GM21390 (cell line): ENCODE measurements at regions not wholly inside any gene's neighbourhood (a gene's known extent, or its start where the extent isn't known, plus 50 kb on each side); places are given as distances from the start of the nearest gene placed in this dataset.

Experiments used
- ATAC-seq: cut with Tn5 transposase; IDR thresholded peaks from one replicate; pipeline ENCODE4 v1.9.1; 2021; ENCODE audit not compliant: unreplicated experiment

DNA sequence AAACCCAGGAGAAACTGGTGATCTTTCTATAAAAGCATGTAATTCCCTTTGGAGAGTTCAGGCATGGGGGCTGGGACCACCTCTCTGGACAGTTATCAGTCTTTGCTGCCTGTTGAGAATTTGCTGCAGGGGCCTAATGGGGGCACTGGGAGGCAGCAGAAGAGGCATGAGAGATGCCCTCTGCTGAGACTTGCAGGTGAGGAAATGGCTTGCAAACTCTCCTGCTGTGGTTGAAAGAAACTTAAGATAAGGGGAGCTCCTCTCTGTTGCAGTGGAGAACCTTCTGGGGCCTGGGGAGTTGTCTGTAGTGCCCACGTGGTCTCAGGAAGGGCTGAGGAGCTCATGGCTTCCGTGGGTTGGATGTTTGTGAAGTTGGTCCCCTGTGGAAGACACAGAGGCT lies 301.1 kb upstream of the FOXF1 start:
- ATAC-seq, result no peak

DNA sequence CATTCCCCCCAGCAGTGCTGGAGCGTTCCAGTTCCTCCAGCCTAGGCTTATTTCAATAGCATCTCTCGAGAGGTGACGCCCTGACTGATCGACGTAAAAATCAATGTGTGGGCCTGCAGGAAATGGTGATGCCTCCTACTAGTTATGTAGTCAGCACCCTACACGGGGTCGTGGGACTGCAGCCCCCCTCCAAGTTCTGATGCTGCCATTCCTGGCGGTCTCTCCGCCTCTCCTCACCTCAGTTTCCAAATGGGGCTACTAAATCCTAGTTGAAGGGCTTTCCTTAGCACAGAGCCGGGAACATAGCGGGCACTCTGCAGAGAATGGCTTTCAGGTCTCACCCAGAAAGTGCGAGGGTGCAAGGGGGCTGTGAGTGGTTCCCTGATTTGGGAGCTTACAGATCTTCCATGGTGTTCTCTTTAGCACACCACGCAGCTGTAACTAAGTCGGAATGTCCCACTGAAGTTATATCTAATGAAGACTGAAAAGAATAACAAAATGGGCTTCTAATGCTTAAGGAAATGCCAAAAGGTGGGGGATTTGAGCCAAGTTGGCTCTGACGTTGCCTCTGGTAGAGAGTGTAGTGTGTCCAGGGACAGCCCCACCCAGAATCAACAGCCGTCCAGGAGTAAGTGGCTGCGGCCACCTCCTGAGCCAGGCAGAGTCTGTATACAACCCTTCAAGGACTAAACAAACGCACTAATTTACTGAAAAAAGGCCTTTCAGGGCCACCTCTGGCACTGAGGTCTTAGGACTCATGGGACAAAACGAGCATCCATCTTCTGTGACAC lies 299.7 kb upstream of the FOXF1 start:
- no peak for ATAC-seq

DNA sequence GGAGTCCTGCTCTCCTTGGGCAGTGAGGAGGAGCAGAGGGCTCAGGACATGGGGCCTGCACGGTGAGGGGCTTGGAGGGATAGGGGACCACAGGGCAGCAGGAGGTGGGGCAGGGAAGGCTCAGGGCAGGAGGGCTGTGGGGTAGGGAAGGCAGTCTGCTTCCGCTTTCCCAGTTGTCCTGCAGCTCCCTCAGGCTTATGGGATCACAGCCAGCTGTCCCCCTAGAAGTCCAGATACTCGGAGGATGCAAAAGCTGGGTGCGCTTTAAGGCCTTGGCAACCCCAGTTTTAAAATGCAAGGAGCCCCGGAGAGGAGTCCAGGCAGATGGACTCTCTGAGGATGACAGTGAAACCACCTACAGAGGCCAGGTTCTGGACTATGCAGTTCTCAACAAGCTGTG lies 299.1 kb upstream of the FOXF1 start:
- no peak for ATAC-seq

DNA sequence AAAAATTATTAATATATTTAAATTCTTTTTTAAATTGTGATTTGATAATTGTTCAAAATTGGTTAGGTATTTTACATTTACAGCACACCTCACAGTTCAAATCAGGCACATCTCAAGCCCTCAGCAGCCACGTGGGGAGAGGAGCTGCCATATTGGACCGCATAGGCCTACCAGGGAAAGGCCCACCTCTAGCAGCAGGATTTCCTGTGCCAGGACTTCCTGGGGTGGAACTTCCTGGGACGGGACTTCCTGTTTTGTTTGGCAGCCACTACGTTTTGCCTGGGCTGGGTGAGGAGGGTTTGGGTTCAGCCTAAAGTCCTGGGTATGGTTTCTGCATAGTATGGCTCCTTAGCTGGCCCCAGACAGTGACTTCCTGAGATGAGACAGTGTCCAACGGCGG lies 298.5 kb upstream of the FOXF1 start:
- ATAC-seq, result no peak

- no peak for ATAC-seq
Measured at GRCh38 chr16:86212706-86213436, 297.5 kb upstream of the FOXF1 start.

DNA sequence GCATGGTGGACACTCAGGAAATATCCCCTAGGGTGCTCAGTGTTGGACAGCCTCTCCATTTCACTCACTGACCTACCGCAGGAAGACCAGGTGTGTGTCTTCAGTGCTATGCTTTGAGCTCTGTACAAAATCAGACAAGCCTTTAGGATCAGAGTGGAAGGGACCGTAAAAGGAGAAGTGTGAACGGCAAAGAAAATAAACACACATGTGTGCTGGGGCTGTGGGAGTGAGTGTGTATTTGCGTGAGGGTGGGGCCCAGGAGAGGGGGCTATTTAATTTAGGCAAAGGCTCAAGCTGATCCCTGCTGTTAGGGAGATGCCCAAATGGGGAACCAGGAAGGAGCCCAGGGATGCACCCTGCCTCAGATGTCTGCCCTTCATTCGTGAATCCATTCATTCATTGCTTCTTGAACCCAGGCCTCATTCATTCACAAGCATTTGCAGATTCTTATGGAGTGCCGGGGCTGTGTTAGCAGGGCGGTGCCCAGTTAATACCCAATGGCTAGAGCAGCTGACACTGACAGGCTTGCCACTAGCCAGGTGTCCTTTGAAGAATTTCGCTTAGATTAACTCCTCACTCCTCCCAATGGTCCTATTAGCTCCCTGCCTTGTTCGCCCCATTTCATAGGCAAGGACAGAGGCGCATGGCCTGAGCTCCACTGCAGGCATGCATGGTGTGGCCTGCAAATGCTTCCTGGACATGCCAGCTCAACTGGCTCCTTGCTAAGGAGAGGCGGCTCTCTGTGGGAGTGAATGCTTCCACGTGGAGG lies 296.7 kb upstream of the FOXF1 start:
- ATAC-seq, result no peak

DNA sequence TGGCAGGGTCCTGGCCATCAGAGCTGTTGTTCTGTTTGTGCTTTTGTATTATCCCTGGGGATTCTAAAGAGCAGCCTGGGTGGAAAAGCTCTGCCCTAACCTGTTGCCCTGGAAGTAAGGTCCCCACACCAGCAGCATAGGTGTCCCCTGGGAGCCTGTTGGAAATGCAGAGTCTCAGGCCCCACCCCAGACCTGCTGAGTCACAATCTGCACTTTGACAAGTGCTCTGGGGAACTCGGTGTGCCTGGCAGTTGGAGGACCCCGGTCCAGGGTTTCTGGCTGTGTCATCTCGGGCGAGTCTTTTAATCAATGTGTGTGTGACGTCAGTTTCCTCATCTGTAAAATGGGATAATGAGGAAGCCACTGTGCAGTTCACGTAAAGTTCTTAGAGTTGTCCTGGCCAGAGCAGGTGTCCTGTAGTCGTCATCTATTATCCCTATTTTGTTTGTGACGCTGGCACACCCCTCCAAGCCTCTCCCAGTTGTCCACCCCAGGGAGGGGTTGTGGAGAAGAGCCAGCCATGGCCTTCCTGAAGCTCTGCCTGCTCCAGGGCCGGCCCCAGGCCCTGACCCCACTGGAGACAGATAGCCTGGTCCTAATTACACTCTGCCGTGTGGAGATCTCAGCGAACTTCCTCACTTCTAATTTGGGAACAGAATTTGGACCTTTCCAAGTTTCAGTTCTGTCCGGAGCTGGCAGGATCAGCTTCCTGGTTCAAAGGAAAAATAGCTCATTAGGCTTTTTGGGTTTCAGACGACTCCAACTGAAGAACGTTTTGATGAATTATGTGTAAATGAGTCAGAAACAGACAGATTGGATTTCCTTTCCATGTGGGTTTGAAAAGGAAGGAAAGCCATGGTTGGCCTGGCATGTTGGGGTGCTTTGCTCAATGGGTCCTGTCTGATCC lies 295.7 kb upstream of the FOXF1 start:
- ATAC-seq, result no peak

GRCh38 chr16:86215233-86215978 lies 294.9 kb upstream of the FOXF1 start:
- no peak for ATAC-seq

- no peak for ATAC-seq
Measured at GRCh38 chr16:86215979-86216585, 294.2 kb upstream of the FOXF1 start.

DNA sequence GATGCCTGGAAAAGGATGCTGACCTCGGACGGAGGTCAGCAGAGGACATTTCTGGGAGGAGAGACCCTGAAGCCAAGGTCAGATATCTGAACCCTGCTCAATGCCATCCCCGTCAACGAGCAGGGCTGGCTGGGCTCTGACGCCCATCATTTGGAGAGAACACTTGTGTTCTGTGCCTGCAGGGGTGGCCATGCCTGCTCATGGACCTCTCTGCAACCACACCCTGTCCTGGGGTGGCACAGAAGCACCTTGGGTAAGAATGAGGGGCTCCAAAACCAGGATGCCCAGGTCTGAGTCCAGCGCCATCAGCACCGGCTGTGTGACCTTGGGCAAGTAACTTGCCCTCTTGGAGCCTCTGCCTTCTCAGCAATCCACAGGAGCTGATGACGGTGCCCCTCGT lies 293.7 kb upstream of the FOXF1 start:
- no peak for ATAC-seq

- no peak for ATAC-seq
Measured at GRCh38 chr16:86217001-86217890, 293.1 kb upstream of the FOXF1 start.

DNA sequence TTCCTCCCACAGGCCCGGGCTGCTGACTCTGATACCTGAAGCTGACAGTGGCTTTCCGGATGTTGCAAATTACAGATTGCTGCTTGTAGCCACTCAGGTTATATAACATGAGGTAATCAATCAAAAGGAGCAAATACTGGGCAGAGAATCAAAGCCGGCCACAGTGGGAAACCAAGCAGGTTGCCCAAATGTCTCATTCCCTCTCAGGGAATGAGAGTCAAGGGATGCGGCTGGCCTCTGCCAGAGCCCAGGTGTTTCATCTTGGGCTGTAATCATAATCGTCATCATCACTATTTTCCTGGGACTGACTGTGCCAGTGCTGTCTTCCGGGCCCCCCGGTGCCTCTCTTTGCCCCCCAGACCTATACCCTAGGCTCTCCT lies 292.4 kb upstream of the FOXF1 start:
- ATAC-seq, result no peak

GRCh38 chr16:86218479-86219170 lies 291.7 kb upstream of the FOXF1 start:
- no peak for ATAC-seq

DNA sequence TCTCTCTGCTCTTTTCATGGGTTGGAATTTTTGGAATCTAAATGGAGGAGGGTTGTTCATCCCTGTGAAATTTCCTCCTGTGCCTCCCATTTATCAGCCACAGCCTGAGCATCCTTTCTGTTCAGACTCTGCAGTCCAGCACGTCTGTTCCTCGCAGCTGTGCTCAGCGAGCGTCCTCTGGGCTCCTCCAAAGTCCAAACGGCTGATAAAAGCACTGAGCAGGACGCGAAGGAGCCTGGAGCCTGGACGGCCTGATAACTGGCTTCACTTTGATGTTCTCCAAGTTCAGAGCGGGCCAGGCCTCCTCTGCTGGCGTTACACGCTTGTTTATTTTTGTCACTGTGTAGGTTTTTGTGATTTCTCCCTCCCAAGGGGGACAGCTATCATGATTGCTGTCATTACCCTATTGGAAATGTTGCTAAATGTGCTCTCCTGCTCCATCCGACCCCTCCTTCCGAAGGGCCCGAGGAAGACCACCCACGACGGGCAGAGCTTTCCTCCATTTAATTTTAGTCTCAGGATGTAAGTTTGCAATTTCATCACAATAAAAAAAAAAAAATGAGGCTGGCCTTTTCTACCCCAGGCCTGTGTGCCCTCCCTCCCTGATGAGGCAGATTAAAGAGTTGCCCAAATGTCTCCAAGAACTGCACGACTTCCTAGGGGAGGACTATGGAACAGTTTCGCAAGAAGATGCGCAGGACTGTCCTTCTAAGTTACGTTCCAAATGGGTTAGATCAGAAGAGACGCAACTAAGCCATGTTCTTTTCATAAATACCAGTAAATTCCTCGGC lies 290.5 kb upstream of the FOXF1 start:
- ATAC-seq, result no peak

DNA sequence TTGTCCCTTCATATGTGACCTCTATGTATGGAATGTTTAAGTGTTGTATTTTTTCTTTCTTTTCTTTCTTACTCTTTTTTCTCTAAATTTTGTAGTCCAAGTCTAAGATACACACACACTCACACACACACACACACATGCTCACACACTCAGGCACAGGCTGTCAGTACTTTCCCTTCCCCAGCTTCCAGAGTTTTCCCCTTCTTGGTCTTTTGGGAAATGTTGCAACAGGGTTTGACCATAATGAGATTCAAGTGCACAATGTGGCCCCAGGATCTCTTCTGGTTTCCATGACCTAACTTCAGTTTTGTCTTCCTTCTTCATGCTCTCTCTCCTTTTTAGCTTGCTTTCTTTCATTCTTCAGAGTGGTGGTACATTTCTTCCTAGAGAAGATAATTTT lies 289.8 kb upstream of the FOXF1 start:
- no peak for ATAC-seq

DNA sequence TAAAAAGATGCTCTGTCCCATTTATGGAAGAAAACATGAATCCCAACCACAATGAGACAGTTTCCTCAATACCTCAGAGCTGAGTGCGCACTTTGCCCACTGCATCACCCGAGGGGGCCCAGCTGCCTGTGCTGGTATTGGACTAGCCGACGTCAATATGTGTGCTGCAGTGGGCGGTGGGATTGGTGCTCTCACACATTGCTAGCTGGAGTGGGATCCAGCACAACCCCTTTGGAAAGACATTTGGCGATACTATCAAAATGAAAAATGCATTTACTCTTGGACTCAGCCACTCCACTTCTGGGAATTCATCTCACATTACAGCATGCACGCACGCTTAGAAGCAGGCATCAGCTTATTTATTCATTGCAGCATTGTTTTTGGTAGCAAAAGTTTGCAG lies 289.2 kb upstream of the FOXF1 start:
- ATAC-seq, result no peak

GRCh38 chr16:86222547-86222946 lies 287.8 kb upstream of the FOXF1 start:
- ATAC-seq, result no peak
